HG02571 (cell line): ENCODE measurements at regions not wholly inside any gene's neighbourhood (a gene's known extent, or its start where the extent isn't known, plus 50 kb on each side); places are given as distances from the start of the nearest gene placed in this dataset.

Source experiments
- ATAC-seq: cut with Tn5 transposase; IDR thresholded peaks from one replicate; pipeline ENCODE4 v1.9.1; 2021; ENCODE audit warnings: mild to moderate bottlenecking, moderate library complexity; ENCODE audit not compliant: unreplicated experiment

DNA sequence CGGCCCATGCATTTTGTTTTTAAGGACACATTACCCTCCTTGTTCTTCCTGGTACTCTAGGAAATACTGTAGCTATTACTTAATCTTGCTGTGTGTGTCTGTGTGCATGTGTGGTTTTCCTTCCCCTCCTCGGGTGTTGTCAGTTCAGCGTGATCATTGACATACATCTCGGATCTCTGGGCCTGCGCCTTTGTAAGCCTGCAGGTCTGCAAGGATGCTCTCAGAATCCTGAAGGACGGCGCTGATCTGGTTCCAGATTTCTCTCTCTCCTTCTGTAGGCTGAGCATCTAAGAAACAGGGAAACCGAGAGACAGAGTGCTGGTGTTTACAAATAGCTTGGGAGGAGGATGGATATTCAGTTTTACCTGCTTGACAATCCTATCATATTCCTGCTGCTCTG lies 100.2 kb downstream of the CYRIA start:
- no peak for ATAC-seq

DNA sequence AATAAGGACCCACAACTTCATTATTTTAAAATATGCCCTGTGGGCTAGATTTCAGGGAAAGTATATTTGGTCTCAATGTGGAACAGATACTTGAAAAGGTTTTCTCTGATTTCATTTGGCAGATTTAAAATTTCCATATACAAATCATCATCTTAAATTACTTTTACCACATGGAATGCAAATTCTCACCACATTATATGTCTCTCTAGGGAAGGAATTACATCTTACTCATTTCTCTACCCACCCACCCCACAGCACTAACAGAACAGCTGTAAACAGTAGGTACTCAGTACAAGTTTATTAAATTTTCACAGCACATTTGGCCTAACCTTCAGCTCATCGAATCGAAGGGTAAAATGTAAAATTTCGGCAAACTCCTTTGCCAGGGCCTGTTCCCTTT lies 104.0 kb downstream of the CYRIA start:
- no peak for ATAC-seq

DNA sequence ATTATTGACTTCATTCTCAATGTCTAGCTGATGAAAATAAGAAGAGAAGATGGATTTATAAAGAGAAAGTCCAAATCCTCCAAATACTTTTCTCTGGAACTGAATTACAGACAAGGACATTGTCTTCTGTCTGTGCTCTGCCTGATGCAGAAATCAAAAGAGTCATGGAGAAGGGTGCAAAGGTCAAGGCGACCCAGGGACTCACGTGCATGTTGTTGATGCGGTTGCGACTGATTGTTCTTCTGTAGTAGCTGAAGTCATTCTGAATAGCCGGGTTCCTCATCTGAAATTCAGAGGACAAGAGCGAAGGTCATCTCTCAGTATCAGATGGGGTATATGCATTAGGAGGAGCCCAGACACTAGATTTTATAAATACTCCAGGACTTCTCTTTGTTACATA lies 104.4 kb downstream of the CYRIA start:
- no peak for ATAC-seq

GRCh38 chr2:16559278-16560067 lies 106.2 kb downstream of the CYRIA start:
- ATAC-seq, result no peak

DNA sequence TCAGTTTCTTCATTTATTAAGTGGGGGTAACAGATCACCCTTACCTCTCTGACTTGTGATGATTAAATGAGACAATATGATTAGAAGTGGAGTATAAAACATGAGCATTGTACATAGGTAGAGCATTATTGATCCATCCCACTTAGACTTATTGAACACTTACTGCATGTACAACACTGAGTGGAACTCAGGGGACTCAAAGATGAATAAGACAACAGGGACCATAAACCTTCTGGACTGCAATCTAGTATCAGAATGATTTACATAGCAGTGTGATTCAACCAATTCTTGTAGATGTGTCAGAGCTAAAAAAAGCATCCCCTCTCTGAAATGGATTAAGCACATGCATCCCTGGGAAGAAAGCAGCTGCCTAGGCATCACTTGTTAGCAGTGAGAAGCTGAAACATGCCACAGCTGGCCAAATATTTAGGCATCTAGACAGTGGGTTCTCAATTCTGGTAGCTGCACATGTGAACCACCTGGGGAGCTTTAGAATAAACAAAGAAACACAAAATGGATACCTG lies 111.5 kb downstream of the CYRIA start:
- ATAC-seq, result no peak

GRCh38 chr2:16553226-16553625 lies 112.4 kb downstream of the CYRIA start:
- ATAC-seq, result no peak

DNA sequence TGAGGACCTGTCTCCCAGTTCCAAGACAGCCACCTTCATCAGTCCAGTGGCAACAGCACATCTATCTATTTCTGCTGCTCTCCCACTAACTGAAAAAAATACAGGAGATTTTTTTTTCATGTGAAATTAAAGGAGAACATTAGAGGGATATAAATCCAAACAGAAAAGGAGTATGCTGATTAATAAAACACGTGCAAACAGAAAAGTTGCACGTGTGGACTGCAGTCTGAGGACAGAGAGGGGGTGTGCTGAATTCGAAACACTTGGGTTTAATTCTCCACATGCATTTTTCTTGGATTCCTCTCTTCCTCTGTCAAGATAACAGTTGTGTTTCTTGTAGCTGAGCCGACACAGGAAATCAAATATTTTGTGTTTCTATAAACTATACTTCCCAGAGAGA lies 113.4 kb downstream of the CYRIA start:
- no peak for ATAC-seq

- no peak for ATAC-seq
These were observed 117.6 kb downstream of the CYRIA start for GRCh38 chr2:16548036-16548435.

DNA sequence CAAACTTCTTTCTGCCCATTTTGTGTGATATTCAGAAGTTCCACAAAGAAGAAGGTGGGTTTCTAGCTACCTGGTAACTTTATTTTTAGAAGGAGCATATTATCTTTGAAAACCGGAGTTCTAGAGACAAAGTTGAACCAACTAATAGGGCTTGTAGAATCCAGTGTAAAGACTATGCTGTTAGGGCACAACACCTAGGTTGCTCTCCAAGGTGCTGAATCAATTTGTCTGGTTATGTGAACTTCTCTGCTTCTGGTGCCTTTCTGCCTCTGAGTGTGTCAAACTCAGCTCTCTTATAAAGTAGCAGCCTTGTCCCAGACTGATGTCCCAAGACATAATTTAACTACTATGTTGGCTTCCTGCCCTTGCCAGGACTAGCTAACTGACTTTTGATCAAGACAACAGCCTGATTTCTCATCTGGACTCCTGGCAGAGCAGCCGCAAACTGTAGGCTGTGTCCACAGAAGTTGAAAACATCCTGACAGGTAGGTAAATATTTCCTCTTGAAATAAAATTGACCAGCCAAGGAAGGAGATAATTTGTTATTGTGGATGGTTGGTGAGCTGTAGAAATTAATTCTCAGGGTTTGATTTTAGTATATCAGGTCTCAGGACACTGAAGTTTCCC lies 119.4 kb downstream of the CYRIA start:
- no peak for ATAC-seq

GRCh38 chr2:16538707-16539106 lies 126.9 kb downstream of the CYRIA start:
- no peak for ATAC-seq

DNA sequence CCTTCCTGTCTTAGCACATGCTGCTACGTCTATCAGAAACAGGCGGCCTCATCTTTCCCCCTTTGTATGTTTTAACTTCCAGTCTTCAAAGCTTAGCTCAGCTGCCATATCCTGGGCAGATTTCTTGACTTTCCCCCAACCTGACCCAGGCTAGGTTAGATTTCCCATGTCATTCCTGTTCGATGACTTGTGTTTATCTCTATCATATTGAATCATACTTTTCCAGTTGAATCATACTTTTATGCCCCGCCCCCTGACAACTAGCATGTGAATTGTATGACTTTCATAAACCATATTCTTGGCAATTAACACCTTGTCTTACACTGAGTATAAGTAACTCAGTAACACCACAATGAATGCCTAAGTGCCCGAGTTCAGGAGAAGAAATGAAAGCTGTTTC lies 128.3 kb downstream of the CYRIA start:
- ATAC-seq, result no peak

DNA sequence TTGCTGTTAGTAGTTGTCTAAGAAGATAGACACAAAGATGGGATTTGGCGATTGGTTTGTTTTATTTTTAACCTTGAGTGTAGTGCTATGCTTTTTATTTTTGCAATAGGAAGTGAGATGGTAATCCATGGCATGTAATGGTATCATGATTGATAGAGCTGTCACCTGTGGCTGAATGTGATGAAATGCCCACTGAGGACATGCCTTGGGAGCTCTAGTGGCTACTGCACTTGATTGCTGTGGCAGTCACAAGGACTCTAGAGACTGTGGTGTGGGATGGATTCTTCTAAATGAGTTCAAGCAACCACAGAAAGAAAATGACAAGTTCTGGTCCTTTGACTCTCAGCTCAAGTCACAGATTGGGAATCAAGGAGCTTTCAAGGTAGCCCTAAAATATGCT lies 139.4 kb downstream of the CYRIA start:
- ATAC-seq, result no peak

GRCh38 chr2:16525265-16525887 lies 140.3 kb downstream of the CYRIA start:
- ATAC-seq, result no peak

DNA sequence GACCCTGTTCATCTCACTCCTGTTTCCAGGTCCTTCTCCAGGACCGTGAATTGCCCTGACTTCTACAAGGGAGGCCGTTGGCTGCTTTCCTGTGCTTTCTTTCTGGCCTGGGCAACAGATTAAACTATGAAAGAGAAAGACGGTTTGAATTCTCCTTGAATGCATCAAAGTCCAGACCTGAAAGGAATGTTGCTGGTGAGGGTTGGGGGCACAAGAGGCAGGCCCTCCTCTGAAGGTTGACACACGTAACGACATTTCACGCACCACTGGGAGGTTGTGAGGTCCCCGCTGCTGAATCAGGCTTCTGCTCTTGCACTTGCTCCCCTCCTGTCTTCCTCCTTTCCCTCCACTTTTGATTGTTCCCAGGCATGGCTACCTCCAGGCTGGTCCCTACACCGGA lies 141.9 kb downstream of the CYRIA start:
- no peak for ATAC-seq

GRCh38 chr2:16522031-16522831 lies 143.4 kb downstream of the CYRIA start:
- no peak for ATAC-seq

DNA sequence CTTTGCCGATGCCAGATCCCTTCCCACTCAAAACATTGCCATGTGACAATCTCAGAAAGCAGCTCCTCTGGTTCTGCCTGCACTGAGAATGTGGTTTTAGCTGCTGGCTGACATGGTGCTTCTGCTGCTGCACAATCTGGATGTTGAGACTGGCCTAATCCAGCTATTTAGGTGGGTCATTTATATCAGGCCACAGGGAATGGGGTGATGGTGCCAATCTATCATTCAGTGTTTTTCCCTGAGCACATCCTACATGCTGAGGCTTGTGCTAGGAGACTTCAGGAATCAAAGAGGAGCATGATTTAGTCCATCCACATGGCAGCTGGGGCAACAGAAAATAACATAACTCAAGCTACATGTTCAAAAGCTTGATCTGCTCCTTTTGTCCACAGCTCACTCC lies 144.7 kb downstream of the CYRIA start:
- ATAC-seq, result no peak

- ATAC-seq, result no peak
These were observed 149.9 kb downstream of the CYRIA start for GRCh38 chr2:16515696-16516095.

DNA sequence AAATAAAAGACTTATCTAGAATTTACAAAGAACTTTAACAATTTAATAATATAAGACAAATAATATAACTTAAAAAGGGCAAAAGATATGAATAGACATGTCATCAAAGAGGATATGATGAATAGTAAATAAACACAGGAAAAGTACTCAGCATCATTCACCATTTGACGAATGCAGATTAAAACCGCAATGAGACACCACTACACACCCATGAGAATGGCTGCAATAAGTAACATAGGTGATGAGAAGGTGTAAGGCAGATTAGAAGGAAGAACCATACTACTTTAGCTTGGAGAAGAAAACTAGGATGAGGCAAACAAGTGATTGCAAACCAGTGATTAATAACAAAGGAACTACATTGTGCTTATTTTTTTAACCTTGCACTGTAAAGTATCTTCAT lies 152.0 kb downstream of the CYRIA start:
- ATAC-seq, result no peak

GRCh38 chr2:16511041-16511440 lies 154.6 kb downstream of the CYRIA start:
- ATAC-seq, result no peak

DNA sequence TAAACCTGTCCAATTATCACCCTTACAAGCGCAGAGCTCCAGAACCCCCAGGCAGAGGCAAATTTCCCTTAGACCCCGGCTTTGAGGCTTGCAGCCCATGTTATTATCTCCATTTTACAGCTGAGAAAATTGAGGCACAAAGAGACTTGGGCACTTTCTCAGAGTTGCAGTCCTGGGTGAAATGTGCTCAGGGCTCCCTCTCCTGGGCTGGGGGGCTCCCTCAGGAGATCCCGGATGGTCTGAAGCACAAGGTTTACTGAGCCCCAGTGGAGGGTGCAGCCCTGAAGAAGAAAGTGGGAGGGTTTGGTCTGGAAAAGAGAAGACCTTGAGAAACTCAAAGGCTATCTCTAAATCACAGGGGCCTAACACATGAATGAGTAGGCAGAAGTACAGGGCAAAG lies 156.6 kb downstream of the CYRIA start:
- ATAC-seq, result no peak

DNA sequence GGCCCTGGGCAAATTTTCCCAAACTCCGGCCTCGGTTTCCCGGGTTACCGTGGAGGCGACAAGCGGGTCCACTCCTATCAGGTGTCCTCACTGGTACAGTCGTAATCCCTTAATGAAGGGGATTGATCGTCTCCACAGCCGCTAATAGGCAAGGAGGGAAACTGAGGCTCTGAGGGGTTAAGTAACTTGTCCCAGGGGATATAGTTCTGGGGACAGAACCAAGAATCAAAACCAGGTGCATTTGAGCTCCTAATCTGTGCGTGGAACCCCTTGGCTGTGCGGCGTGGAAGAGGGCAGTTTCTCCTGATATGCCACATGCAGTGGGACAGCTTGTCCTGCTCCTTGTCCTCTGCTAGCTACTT lies 157.2 kb downstream of the CYRIA start:
- ATAC-seq, result no peak
